ENCODE measurements at regions not wholly inside any gene's neighbourhood (a gene's known extent, or its start where the extent isn't known, plus 50 kb on each side); places are given as distances from the start of the nearest gene placed in this dataset.

GRCh38 chr6:167699141-167699931 lies 127.4 kb upstream of the AFDN start:
- TF ChIP-seq EZH2 (IDR thresholded peaks at IDR 0.05; ENCODE audit: borderline replicate concordance) = no peak
- TF ChIP-seq CTCF (IDR thresholded peaks at IDR 0.05; ENCODE audit: poor library complexity) = no peak

Data from hepatocyte (in vitro differentiated cells).